IMR-90 (cell line): ENCODE measurements at regions not wholly inside any gene's neighbourhood (a gene's known extent, or its start where the extent isn't known, plus 50 kb on each side); places are given as distances from the start of the nearest gene placed in this dataset.

Experiments
- ATAC-seq: fragments of 200-7000 bp; cut with Tn5 transposase; 2 replicates; pipeline ENCODE4 v1.9.1; 2020; ENCODE audit warnings: low read depth, mild to moderate bottlenecking, moderate library complexity
- BruUV-seq: library from RNA; stranded (reverse); fragments of 400-500 nt; replicated peaks from 2 replicates; lab custom pipeline; 2021; lab: Mats Ljungman, UMichigan
- CTCF ChIA-PET: fragments of 300-600 bp; formaldehyde crosslinking; extraction: SDS; loops from one replicate; lab custom pipeline; 2021; ENCODE audit warnings: antibody characterized with exemption; lab: Yijun Ruan, JAX
- POLR2A ChIA-PET: fragments of 300-600 bp; sonication (Branson Sonifier 250); formaldehyde crosslinking; loops from one replicate; lab custom pipeline; 2022; ENCODE audit warnings: antibody characterized with exemption; ENCODE audit not compliant: unreplicated experiment; lab: Charles Lee
- DNase-seq: peaks from one replicate; pipeline ENCODE4 v3.0.0; 2013
- H2AFZ ChIP-seq: replicated peaks from 2 replicates; pipeline ENCODE3; 2013; ENCODE audit warnings: low read length, mild to moderate bottlenecking; ENCODE audit not compliant: poor library complexity
- H2AK5ac ChIP-seq: 2 replicates; pipeline ENCODE4 v1.6.1; 2013; ENCODE audit warnings: low read depth, low read length, inconsistent platforms
- H2AK9ac ChIP-seq: replicated peaks from 2 replicates; pipeline ENCODE3; 2013; ENCODE audit warnings: mild to moderate bottlenecking, low read depth, low read length, moderate library complexity; ENCODE audit not compliant: poor library complexity
- H2BK120ac ChIP-seq: 2 replicates; pipeline ENCODE4 v1.6.1; 2013; ENCODE audit warnings: low read depth, low read length, inconsistent platforms
- H2BK15ac ChIP-seq: 3 replicates; pipeline ENCODE4 v1.6.1; 2013; ENCODE audit warnings: low read depth, low read length, inconsistent platforms
- H2BK20ac ChIP-seq: 2 replicates; pipeline ENCODE4 v1.6.1; 2013; ENCODE audit warnings: low read depth, mild to moderate bottlenecking, inconsistent platforms, low read length, moderate library complexity
- H2BK5ac ChIP-seq: 2 replicates; pipeline ENCODE4 v1.6.1; 2013; ENCODE audit warnings: mild to moderate bottlenecking, low read depth, low read length, inconsistent platforms; ENCODE audit not compliant: poor library complexity, severe bottlenecking
- H3K14ac ChIP-seq: replicated peaks from 2 replicates; pipeline ENCODE4 v1.6.1; 2013; ENCODE audit warnings: low read depth, low read length, inconsistent platforms
- H3K18ac ChIP-seq: 2 replicates; pipeline ENCODE4 v1.6.1; 2013; ENCODE audit warnings: low read depth, low read length, control low read depth
- H3K23ac ChIP-seq: 2 replicates; pipeline ENCODE4 v1.6.1; 2013; ENCODE audit warnings: low read depth, low read length, inconsistent platforms
- H3K27ac ChIP-seq: 2 replicates; pipeline ENCODE4 v1.5.1; 2013; ENCODE audit warnings: mild to moderate bottlenecking, control low read depth, low read length; ENCODE audit not compliant: insufficient read depth
- H3K27me3 ChIP-seq: 2 replicates; pipeline ENCODE4 v1.6.1; 2013; ENCODE audit warnings: low read length; ENCODE audit not compliant: control insufficient read depth, insufficient read depth
- H3K36me3 ChIP-seq: 2 replicates; pipeline ENCODE4 v1.6.1; 2013; ENCODE audit warnings: low read length, mixed read lengths; ENCODE audit not compliant: control insufficient read depth, insufficient read depth
- H3K4ac ChIP-seq: 2 replicates; pipeline ENCODE4 v1.6.1; 2013; ENCODE audit warnings: low read depth, low read length, inconsistent platforms
- H3K4me1 ChIP-seq: 2 replicates; pipeline ENCODE4 v1.6.1; 2013; ENCODE audit warnings: low read length, mixed read lengths; ENCODE audit not compliant: control insufficient read depth, insufficient read depth
- H3K4me2 ChIP-seq: 2 replicates; pipeline ENCODE4 v1.6.1; 2013; ENCODE audit warnings: low read depth, mild to moderate bottlenecking, control low read depth, low read length, moderate library complexity
- H3K4me3 ChIP-seq: 2 replicates; pipeline ENCODE4 v1.5.1; 2013; ENCODE audit warnings: low read depth, mild to moderate bottlenecking, control low read depth, low read length, moderate library complexity; ENCODE audit not compliant: insufficient read depth
- H3K56ac ChIP-seq: 2 replicates; pipeline ENCODE4 v1.6.1; 2013; ENCODE audit warnings: low read length, inconsistent platforms; ENCODE audit not compliant: insufficient read depth; ENCODE audit errors: extremely low read depth
- H3K79me1 ChIP-seq, 2 experiments: 2 replicates each; pipeline ENCODE4 v1.6.1; 2013; ENCODE audit warnings: low read length in 2 of 2, inconsistent platforms in 1 of 2, low read depth in 1 of 2
- H3K9ac ChIP-seq: 2 replicates; pipeline ENCODE4 v1.6.1; 2013; ENCODE audit warnings: low read depth, low read length, control low read depth
- H3K9me1 ChIP-seq: 2 replicates; pipeline ENCODE4 v1.6.1; 2013; ENCODE audit warnings: low read length, inconsistent platforms; ENCODE audit not compliant: insufficient read depth
- H3K9me3 ChIP-seq: 2 replicates; pipeline ENCODE4 v1.6.1; 2013; ENCODE audit warnings: low read length; ENCODE audit not compliant: control insufficient read depth, insufficient read depth
- H4K20me1 ChIP-seq: 2 replicates; pipeline ENCODE4 v1.6.1; 2013; ENCODE audit warnings: low read length, inconsistent platforms; ENCODE audit not compliant: insufficient read depth
- H4K5ac ChIP-seq: 2 replicates; pipeline ENCODE4 v1.6.1; 2013; ENCODE audit warnings: mild to moderate bottlenecking, low read depth, low read length, control low read depth
- H4K8ac ChIP-seq, 2 experiments: 2 replicates each; pipeline ENCODE4 v1.6.1; 2013; ENCODE audit warnings: low read depth in 2 of 2, low read length in 2 of 2, control low read depth in 1 of 2, inconsistent platforms in 1 of 2
- H4K91ac ChIP-seq: 2 replicates; pipeline ENCODE4 v1.6.1; 2013; ENCODE audit warnings: low read depth, low read length, inconsistent platforms; ENCODE audit not compliant: insufficient read depth
- BHLHE40 ChIP-seq: fragments of 150-350 bp; IDR thresholded peaks from 2 replicates; pipeline ENCODE4 v1.6.1; 2016; ENCODE audit warnings: mild to moderate bottlenecking, low read depth, low read length
- CEBPB ChIP-seq: IDR thresholded peaks from 2 replicates; pipeline ENCODE4 v1.6.1; 2012; ENCODE audit warnings: low read depth, low read length, improper control_type of control experiment
- ELK1 ChIP-seq: fragments of 150-350 bp; IDR thresholded peaks from 2 replicates; pipeline ENCODE4 v1.6.1; 2016; ENCODE audit warnings: low read depth, mild to moderate bottlenecking, low read length, moderate library complexity, borderline replicate concordance
- FOS ChIP-seq: fragments of 150-350 bp; IDR thresholded peaks from 2 replicates; pipeline ENCODE4 v1.6.1; 2016; ENCODE audit warnings: low read depth, low read length
- MAFK ChIP-seq: IDR thresholded peaks from 2 replicates; pipeline ENCODE4 v1.6.1; 2012; ENCODE audit warnings: low read depth, low read length, improper control_type of control experiment
- NFE2L2 ChIP-seq: fragments of 150-350 bp; IDR thresholded peaks from 2 replicates; pipeline ENCODE4 v1.6.1; 2016; ENCODE audit warnings: low read depth, mild to moderate bottlenecking, low read length
- RCOR1 ChIP-seq: IDR thresholded peaks from 2 replicates; pipeline ENCODE4 v1.6.1; 2012; ENCODE audit warnings: mild to moderate bottlenecking, low read length, improper control_type of control experiment; ENCODE audit not compliant: insufficient replicate concordance
- RFX5 ChIP-seq: IDR thresholded peaks from 2 replicates; pipeline ENCODE4 v1.8.0; 2012; ENCODE audit warnings: low read depth, mild to moderate bottlenecking, low read length, moderate library complexity
- SMC3 ChIP-seq: fragments of 150-350 bp; IDR thresholded peaks from 2 replicates; pipeline ENCODE4 v1.6.1; 2016; ENCODE audit warnings: low read depth, mild to moderate bottlenecking, antibody characterized with exemption, low read length, moderate library complexity
- WGBS, 2 experiments: methylation state at CpG; one replicate each; pipeline versions ENCODE4 v1.1.5 to v1.1.7; 2013; ENCODE audit warnings: missing lambda C conversion rate in 2 of 2; ENCODE audit not compliant: insufficient read length in 1 of 2; ENCODE audit errors: extremely low coverage in 2 of 2; 5-methylcytosine and 5-hydroxymethylcytosine counted together
- dilution Hi-C: fragments of 300-500 bp; cut with HindIII; formaldehyde crosslinking; loops from one replicate; pipeline ENCODE4 v1.14.3; 2018; ENCODE audit warnings: low sequenced_read_pairs; ENCODE audit not compliant: unreplicated experiment
- in situ Hi-C: fragments of 300-500 bp; cut with MboI; formaldehyde crosslinking; loops from 3 replicates; pipeline ENCODE4 v1.14.3; 2019; ENCODE audit warnings: low sequenced_read_pairs, inconsistent platforms, mixed read lengths
- intact Hi-C: fragments of 100-400 bp; cut with micrococcal nuclease; formaldehyde crosslinking; loops from 2 replicates; pipeline ENCODE4 v1.10.0; 2022
- TF ChIP-seq, protein P1 (sequence below): conservative IDR thresholded peaks from 2 replicates; pipeline ENCODE4 v1.5.1; 2012; ENCODE audit warnings: mild to moderate bottlenecking, low read depth, low read length, improper control_type of control experiment

GRCh38 chr3:95883801-95884200, 930.6 kb upstream of the EPHA6 start:
- no peak overlapping the region for H3K4me2 ChIP-seq
- H3K18ac ChIP-seq = no peak overlapping the region
- H2BK5ac ChIP-seq = no peak overlapping the region
- no peak for ATAC-seq
- no peak overlapping the region for H4K91ac ChIP-seq
- no peak overlapping the region for H4K8ac ChIP-seq
- in situ Hi-C loops = no loop called here
- H3K56ac ChIP-seq = no peak overlapping the region
- H2AK5ac ChIP-seq = no peak overlapping the region
- H2BK15ac ChIP-seq = no peak overlapping the region
- no peak for DNase-seq
- H3K14ac ChIP-seq = no peak overlapping the region
- no peaks in the 10 kb centered on the region for H3K9me3 ChIP-seq
- H3K36me3 ChIP-seq = no peaks in the 10 kb centered on the region
- no peak overlapping the region for H3K4me3 ChIP-seq
- H3K4me1 ChIP-seq = no peaks in the 10 kb centered on the region
- POLR2A ChIA-PET = no interaction called here
- no peak overlapping the region for H3K27ac ChIP-seq
- no peak overlapping the region for H3K9ac ChIP-seq
- no peak for TF ChIP-seq CEBPB
- TF ChIP-seq FOS = no peak
- no peak for TF ChIP-seq RCOR1
- no peak for TF ChIP-seq RFX5
- TF ChIP-seq NFE2L2 = no peak
- no peak for TF ChIP-seq ELK1
- TF ChIP-seq, protein P1, sequence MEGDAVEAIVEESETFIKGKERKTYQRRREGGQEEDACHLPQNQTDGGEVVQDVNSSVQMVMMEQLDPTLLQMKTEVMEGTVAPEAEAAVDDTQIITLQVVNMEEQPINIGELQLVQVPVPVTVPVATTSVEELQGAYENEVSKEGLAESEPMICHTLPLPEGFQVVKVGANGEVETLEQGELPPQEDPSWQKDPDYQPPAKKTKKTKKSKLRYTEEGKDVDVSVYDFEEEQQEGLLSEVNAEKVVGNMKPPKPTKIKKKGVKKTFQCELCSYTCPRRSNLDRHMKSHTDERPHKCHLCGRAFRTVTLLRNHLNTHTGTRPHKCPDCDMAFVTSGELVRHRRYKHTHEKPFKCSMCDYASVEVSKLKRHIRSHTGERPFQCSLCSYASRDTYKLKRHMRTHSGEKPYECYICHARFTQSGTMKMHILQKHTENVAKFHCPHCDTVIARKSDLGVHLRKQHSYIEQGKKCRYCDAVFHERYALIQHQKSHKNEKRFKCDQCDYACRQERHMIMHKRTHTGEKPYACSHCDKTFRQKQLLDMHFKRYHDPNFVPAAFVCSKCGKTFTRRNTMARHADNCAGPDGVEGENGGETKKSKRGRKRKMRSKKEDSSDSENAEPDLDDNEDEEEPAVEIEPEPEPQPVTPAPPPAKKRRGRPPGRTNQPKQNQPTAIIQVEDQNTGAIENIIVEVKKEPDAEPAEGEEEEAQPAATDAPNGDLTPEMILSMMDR = no peak
- TF ChIP-seq MAFK = no peak
- no peak for TF ChIP-seq BHLHE40
- no peak for TF ChIP-seq SMC3
- H4K20me1 ChIP-seq = no peaks in the 10 kb centered on the region
- H3K23ac ChIP-seq = no peak overlapping the region
- no peak overlapping the region for H3K4ac ChIP-seq
- no peaks in the 10 kb centered on the region for H3K79me1 ChIP-seq
- intact Hi-C loops = no loop called here
- no TSS peak for BruUV-seq
- no peak overlapping the region for H4K5ac ChIP-seq
- no peak overlapping the region for H2BK120ac ChIP-seq
- dilution Hi-C loops = no loop called here
- H3K27me3 ChIP-seq = no peaks in the 10 kb centered on the region
- no peak overlapping the region for H2AK9ac ChIP-seq
- H3K9me1 ChIP-seq = no peaks in the 10 kb centered on the region
- CTCF ChIA-PET = no interaction called here
- no CpG with 5 or more reads among the region's 1 CpG for WGBS, 2 experiments
- no peak overlapping the region for H2BK20ac ChIP-seq
- H2AFZ ChIP-seq = no peak overlapping the region
